HT-29 (cell line): ENCODE measurements at regions not wholly inside any gene's neighbourhood (a gene's known extent, or its start where the extent isn't known, plus 50 kb on each side); places are given as distances from the start of the nearest gene placed in this dataset. TPM values are rescaled to one million over a fixed set of nuclear protein-coding genes. Genes with fewer than 3 reads are reported as not detected.

ENCODE experiments used
- DNase-seq: peaks from one replicate; pipeline ENCODE4 v3.0.0-alpha.2; 2015; ENCODE audit warnings: low spot score
- small RNA-seq: library from RNA; depleted of rRNA; stranded (forward); fragments of <200 nt; gene quantifications from one replicate; pipeline ENCODE3, GENCODE V24; 2014

DNA sequence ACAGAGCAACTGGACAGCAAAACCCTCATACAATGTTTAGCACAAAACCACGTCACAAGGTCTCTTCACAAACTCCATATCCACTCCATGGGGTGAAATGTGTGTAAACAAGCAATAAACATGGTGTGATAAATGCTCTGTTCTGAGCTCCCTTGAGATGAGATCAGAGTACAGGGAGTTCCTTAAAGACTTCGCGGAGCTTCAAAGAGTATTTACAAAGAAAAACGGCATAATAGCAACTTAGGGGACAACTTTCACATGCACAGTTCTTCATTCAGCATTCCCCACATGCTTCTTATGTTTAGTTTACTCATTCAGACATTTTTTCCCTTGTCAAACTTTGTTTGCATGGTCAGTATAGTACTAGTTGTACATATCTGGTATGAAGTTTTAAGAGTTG, 52.5 kb upstream of the SUCLG2 start:
- DNase-seq: no peak

- no peak for DNase-seq
These were observed 49.9 kb upstream of the SUCLG2 start for GRCh38 chr3:67704322-67704721.

Small RNAs in the stretch of these regions (small RNA-seq; reads per million reads assigned to genes)
- gene AC107626.1: not detected
